ENCODE measurements at regions not wholly inside any gene's neighbourhood (a gene's known extent, or its start where the extent isn't known, plus 50 kb on each side); places are given as distances from the start of the nearest gene placed in this dataset.

- Mint-ChIP-seq H3K36me3 (ENCODE audit: low read depth, unreplicated experiment) (no peaks in the 10 kb centered on the region), H3K27me3 (ENCODE audit: unreplicated experiment) (no peaks in the 10 kb centered on the region), H3K4me3 (ENCODE audit: unreplicated experiment) (no peak overlapping the region), H3K4me1 (ENCODE audit: unreplicated experiment) (no peaks in the 10 kb centered on the region), H3K9me3 (ENCODE audit: unreplicated experiment) (no peaks in the 10 kb centered on the region), H3K27ac (ENCODE audit: unreplicated experiment) (no peak overlapping the region)
- no peak for TF ChIP-seq CTCF (IDR thresholded peaks at IDR 0.05; ENCODE audit: unreplicated experiment)
- no peak for DNase-seq (ENCODE audit: low spot score)
Observed at GRCh38 chr4:125507141-125507540, 192.4 kb downstream of the FAT4 start.

- no peaks in the 10 kb centered on the region for H3K9me3 Mint-ChIP-seq (ENCODE audit: unreplicated experiment)
Observed at GRCh38 chr4:125511715-125512114, 197.0 kb downstream of the FAT4 start.

GRCh38 chr4:125515016-125515415 is 200.3 kb downstream of the FAT4 start:
- no peaks in the 10 kb centered on the region for H3K4me1 Mint-ChIP-seq (ENCODE audit: unreplicated experiment)
- H3K27me3 Mint-ChIP-seq (ENCODE audit: unreplicated experiment) = no peaks in the 10 kb centered on the region
- H3K27ac Mint-ChIP-seq (ENCODE audit: unreplicated experiment) = no peak overlapping the region
- no peak for TF ChIP-seq CTCF (IDR thresholded peaks at IDR 0.05; ENCODE audit: unreplicated experiment)
- no peak overlapping the region for H3K4me3 Mint-ChIP-seq (ENCODE audit: unreplicated experiment)
- H3K9me3 Mint-ChIP-seq (ENCODE audit: unreplicated experiment) = no peaks in the 10 kb centered on the region
- H3K36me3 Mint-ChIP-seq (ENCODE audit: low read depth, unreplicated experiment) = no peaks in the 10 kb centered on the region
- no peak for DNase-seq (ENCODE audit: low spot score)

More at GRCh38 chr4:125511715-125512114, 197.0 kb downstream of the FAT4 start:
- H3K27ac Mint-ChIP-seq (ENCODE audit: unreplicated experiment) = no peak overlapping the region
- H3K27me3 Mint-ChIP-seq (ENCODE audit: unreplicated experiment) = no peaks in the 10 kb centered on the region
- no peak overlapping the region for H3K4me3 Mint-ChIP-seq (ENCODE audit: unreplicated experiment)
- no peak for DNase-seq (ENCODE audit: low spot score)
- no peaks in the 10 kb centered on the region for H3K4me1 Mint-ChIP-seq (ENCODE audit: unreplicated experiment)
- no peak for TF ChIP-seq CTCF (IDR thresholded peaks at IDR 0.05; ENCODE audit: unreplicated experiment)
- no peaks in the 10 kb centered on the region for H3K36me3 Mint-ChIP-seq (ENCODE audit: low read depth, unreplicated experiment)

- H3K4me1 Mint-ChIP-seq (ENCODE audit: unreplicated experiment) = no peaks in the 10 kb centered on the region
- no peaks in the 10 kb centered on the region for H3K9me3 Mint-ChIP-seq (ENCODE audit: unreplicated experiment)
- DNase-seq (ENCODE audit: low spot score) = no peak
- no peak overlapping the region for H3K4me3 Mint-ChIP-seq (ENCODE audit: unreplicated experiment)
- no peaks in the 10 kb centered on the region for H3K36me3 Mint-ChIP-seq (ENCODE audit: low read depth, unreplicated experiment)
- TF ChIP-seq CTCF (IDR thresholded peaks at IDR 0.05; ENCODE audit: unreplicated experiment) = no peak
- no peak overlapping the region for H3K27ac Mint-ChIP-seq (ENCODE audit: unreplicated experiment)
- H3K27me3 Mint-ChIP-seq (ENCODE audit: unreplicated experiment) = no peaks in the 10 kb centered on the region
Observed at GRCh38 chr4:125517831-125518230, 203.1 kb downstream of the FAT4 start.

- no peak for TF ChIP-seq CTCF (IDR thresholded peaks at IDR 0.05; ENCODE audit: unreplicated experiment)
- H3K27me3 Mint-ChIP-seq (ENCODE audit: unreplicated experiment) = no peaks in the 10 kb centered on the region
- H3K4me3 Mint-ChIP-seq (ENCODE audit: unreplicated experiment) = no peak overlapping the region
- H3K9me3 Mint-ChIP-seq (ENCODE audit: unreplicated experiment) = no peaks in the 10 kb centered on the region
- H3K4me1 Mint-ChIP-seq (ENCODE audit: unreplicated experiment) = no peaks in the 10 kb centered on the region
- H3K36me3 Mint-ChIP-seq (ENCODE audit: low read depth, unreplicated experiment) = no peaks in the 10 kb centered on the region
- DNase-seq (ENCODE audit: low spot score) = no peak
- H3K27ac Mint-ChIP-seq (ENCODE audit: unreplicated experiment) = no peak overlapping the region
Observed at GRCh38 chr4:125518281-125518680, 203.5 kb downstream of the FAT4 start.
